Right lobe of liver (tissue), 6 donors: ENCODE measurements at regions not wholly inside any gene's neighbourhood (a gene's known extent, or its start where the extent isn't known, plus 50 kb on each side); places are given as distances from the start of the nearest gene placed in this dataset.

Experiments
- ATAC-seq, 4 donors: fragments of 200-7000 bp; cut with Tn5 transposase; one replicate each; pipeline ENCODE4 v1.9.1; 2020; ENCODE audit warnings: mild to moderate bottlenecking in 4 of 4, moderate library complexity in 4 of 4
- DNase-seq, 3 donors: peaks; one replicate each; pipeline ENCODE4 v3.0.0-alpha.2; 2020
- H3K27ac ChIP-seq, 3 donors: fragments of 200-600 bp; one replicate each; pipeline ENCODE4 v1.8.0; 2022
- H3K27me3 ChIP-seq, 2 donors: fragments of 200-600 bp; one replicate each; pipeline ENCODE4 v1.8.0; 2022
- H3K36me3 ChIP-seq, 4 donors: fragments of 200-600 bp; sonication (generic) in 1 of 4; one replicate each; pipeline versions ENCODE4 v1.5.1 to v1.8.0; 2017 to 2022; ENCODE audit warnings: control low read depth in 1 of 4
- H3K4me1 ChIP-seq, 4 donors: fragments of 200-600 bp; sonication (generic) in 1 of 4; one replicate each; pipeline versions ENCODE4 v1.5.1 to v1.8.0; 2017 to 2022; ENCODE audit warnings: control low read depth in 1 of 4
- H3K4me3 ChIP-seq, 3 donors: fragments of 200-600 bp; one replicate each; pipeline ENCODE4 v1.8.0; 2022
- H3K9me3 ChIP-seq, 4 donors: fragments of 200-600 bp; sonication (generic) in 1 of 4; one replicate each; pipeline versions ENCODE4 v1.5.1 to v1.8.0; 2017 to 2022; ENCODE audit warnings: control low read depth in 1 of 4
- POLR2A ChIP-seq: fragments of 450-650 bp; IDR thresholded peaks from one replicate; pipeline ENCODE4 v1.6.1; 2017; ENCODE audit warnings: antibody characterized with exemption, mild to moderate bottlenecking
- WGBS: methylation state at CpG from one replicate; pipeline ENCODE4 v1.1.6; 2018; ENCODE audit warnings: low coverage, low lambda C conversion rate; ENCODE audit not compliant: insufficient coverage; ENCODE audit errors: missing lambda C conversion rate; 5-methylcytosine and 5-hydroxymethylcytosine counted together
- intact Hi-C, 2 donors: fragments of 100-400 bp; cut with DNase I; formaldehyde crosslinking; loops; one replicate each; pipeline versions ENCODE4 v1.11.2 to v1.14.1; 2022
- TF ChIP-seq, protein P1 (sequence below), 4 donors: fragments of 200-600 bp in 3 of 4; fragments of 450-650 bp in 1 of 4; IDR thresholded peaks; one replicate each; pipeline versions ENCODE4 v1.5.1 to v1.8.0; 2016 to 2022; ENCODE audit warnings: antibody characterized with exemption in 4 of 4, mild to moderate bottlenecking in 2 of 4
- donor health status: DM: no; HTN: yes; CAD: no.
- donor health status: DM: no; HTN: no; CAD: no.
- donor health status: DM: no; HTN: no; CAD: no.
- donor health status: DM: no; HTN: yes; CAD: no.
- donor health status: DM: no; HTN: yes; CAD: no.

DNA sequence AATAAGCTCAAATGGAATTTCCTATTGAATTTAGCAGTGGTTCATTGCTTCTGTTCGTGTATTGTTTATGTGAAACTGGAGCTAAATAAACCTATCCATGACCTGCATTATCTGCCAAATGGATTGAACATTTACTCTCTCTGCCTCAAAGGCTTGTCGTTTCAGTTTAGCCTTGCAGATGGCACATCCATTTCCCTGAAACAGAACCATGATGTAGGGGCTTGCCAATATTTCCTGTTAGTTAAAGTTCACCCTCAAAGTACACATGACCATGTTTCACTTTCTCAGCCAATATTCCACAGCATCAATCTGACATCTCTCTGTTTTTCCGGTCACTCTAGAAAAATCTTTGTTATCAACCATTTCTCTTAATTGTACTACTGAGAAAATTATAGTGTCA is 545.3 kb downstream of the TAF11L14 start:
- Histone ChIP-seq H3K27me3 (no peaks in the 10 kb centered on the region), H3K9me3 (no peaks in the 10 kb centered on the region), H3K36me3 (no peaks in the 10 kb centered on the region), H3K27ac (peak overlapping the region in 1 of 3 donors; percentile 34), H3K4me1 (no peaks in the 10 kb centered on the region), H3K4me3 (no peak overlapping the region)
- ATAC-seq (peak; percentile 88 to 93 (median 90)), DNase-seq (no peak)
- no peak for TF ChIP-seq POLR2A
- TF ChIP-seq, protein P1, sequence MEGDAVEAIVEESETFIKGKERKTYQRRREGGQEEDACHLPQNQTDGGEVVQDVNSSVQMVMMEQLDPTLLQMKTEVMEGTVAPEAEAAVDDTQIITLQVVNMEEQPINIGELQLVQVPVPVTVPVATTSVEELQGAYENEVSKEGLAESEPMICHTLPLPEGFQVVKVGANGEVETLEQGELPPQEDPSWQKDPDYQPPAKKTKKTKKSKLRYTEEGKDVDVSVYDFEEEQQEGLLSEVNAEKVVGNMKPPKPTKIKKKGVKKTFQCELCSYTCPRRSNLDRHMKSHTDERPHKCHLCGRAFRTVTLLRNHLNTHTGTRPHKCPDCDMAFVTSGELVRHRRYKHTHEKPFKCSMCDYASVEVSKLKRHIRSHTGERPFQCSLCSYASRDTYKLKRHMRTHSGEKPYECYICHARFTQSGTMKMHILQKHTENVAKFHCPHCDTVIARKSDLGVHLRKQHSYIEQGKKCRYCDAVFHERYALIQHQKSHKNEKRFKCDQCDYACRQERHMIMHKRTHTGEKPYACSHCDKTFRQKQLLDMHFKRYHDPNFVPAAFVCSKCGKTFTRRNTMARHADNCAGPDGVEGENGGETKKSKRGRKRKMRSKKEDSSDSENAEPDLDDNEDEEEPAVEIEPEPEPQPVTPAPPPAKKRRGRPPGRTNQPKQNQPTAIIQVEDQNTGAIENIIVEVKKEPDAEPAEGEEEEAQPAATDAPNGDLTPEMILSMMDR (IDR thresholded peaks at IDR 0.05) = no peak
- intact Hi-C loops = no loop called here
- WGBS = 23% methylated on average over 3 of the region's 3 CpGs

- Histone ChIP-seq H3K4me3 (no peak overlapping the region), H3K9me3 (no peaks in the 10 kb centered on the region), H3K27me3 (no peaks in the 10 kb centered on the region), H3K36me3 (no peaks in the 10 kb centered on the region), H3K27ac (no peak overlapping the region), H3K4me1 (no peaks in the 10 kb centered on the region)
- intact Hi-C loops = no loop called here
- no peak for ATAC-seq
- no peak for TF ChIP-seq POLR2A
- TF ChIP-seq, protein P1 (IDR thresholded peaks at IDR 0.05) = no peak
- 40% methylated on average over 1 of the region's 1 CpG for WGBS
- DNase-seq = no peak
These were observed 547.3 kb downstream of the TAF11L14 start for GRCh38 chr5:18181575-18181974.

GRCh38 chr5:18195910-18196309 is 561.6 kb downstream of the TAF11L14 start:
- H3K4me3 ChIP-seq = no peak overlapping the region
- H3K36me3 ChIP-seq = no peaks in the 10 kb centered on the region
- no peaks in the 10 kb centered on the region for H3K9me3 ChIP-seq
- no peak for TF ChIP-seq POLR2A
- TF ChIP-seq, protein P1 (IDR thresholded peaks at IDR 0.05) = no peak
- intact Hi-C loops = no loop called here
- no peaks in the 10 kb centered on the region for H3K4me1 ChIP-seq
- DNase-seq (no peak), ATAC-seq (no peak)
- WGBS = 41% methylated on average over 2 of the region's 2 CpGs
- no peak overlapping the region for H3K27ac ChIP-seq
- H3K27me3 ChIP-seq = no peaks in the 10 kb centered on the region

- H3K27me3 ChIP-seq = no peaks in the 10 kb centered on the region
- no peak overlapping the region for H3K4me3 ChIP-seq
- DNase-seq (no peak), ATAC-seq (no peak)
- TF ChIP-seq, protein P1 (IDR thresholded peaks at IDR 0.05) = no peak
- H3K4me1 ChIP-seq = peaks cover 0 to 8% (median 0%) of the 10 kb centered on the region in 4 donors
- no peaks in the 10 kb centered on the region for H3K36me3 ChIP-seq
- intact Hi-C loops = no loop called here
- H3K27ac ChIP-seq = no peak overlapping the region
- H3K9me3 ChIP-seq = no peaks in the 10 kb centered on the region
- WGBS = 50% methylated on average over 1 of the region's 2 CpGs
These were observed 563.5 kb downstream of the TAF11L14 start for GRCh38 chr5:18197734-18198133.

DNA sequence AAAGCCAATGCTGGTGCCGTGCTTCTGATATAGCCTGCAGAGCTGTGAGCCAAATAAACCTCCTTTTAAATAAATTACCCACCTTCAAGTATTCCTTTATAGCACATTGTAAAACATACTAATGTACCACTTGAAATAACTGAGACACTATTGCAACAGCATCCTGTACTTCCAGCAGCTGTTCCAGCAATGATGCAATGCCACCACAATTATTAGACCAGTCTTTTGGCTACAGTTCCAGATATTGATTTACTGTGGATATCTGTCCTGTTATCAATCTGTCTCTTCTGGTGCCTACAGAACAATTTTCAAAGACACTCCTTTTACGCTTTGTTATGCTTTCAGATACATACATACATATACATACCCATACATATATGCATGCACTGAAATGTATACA is 567.9 kb downstream of the TAF11L14 start:
- no peak for TF ChIP-seq POLR2A
- TF ChIP-seq, protein P1 (IDR thresholded peaks at IDR 0.05) = no peak
- Histone ChIP-seq H3K9me3 (no peaks in the 10 kb centered on the region), H3K36me3 (no peaks in the 10 kb centered on the region), H3K4me1 (peaks cover 0 to 8% (median 0%) of the 10 kb centered on the region in 4 donors), H3K4me3 (no peak overlapping the region), H3K27ac (no peak overlapping the region), H3K27me3 (no peaks in the 10 kb centered on the region)
- ATAC-seq (peak; percentile 57 to 88 (median 80)), DNase-seq (no peak)
- WGBS = 39% methylated on average over 2 of the region's 2 CpGs
- intact Hi-C loops = no loop called here
